ENCODE measurements at regions not wholly inside any gene's neighbourhood (a gene's known extent, or its start where the extent isn't known, plus 50 kb on each side); places are given as distances from the start of the nearest gene placed in this dataset.

GRCh38 chr3:189554868-189555557 lies 76.2 kb upstream of the TP63 start:
- intact Hi-C loops (cut with micrococcal nuclease) (no loop called here), in situ Hi-C loops (cut with MboI; ENCODE audit: low sequenced_read_pairs) (no loop called here), dilution Hi-C loops (cut with HindIII; ENCODE audit: low sequenced_read_pairs, unreplicated experiment) (no loop called here)
- ChIA-PET POLR2A (ENCODE audit: unreplicated experiment) (no interaction called here), CTCF (no interaction called here)
- H3K4me1 ChIP-seq (ENCODE audit: control insufficient read depth, insufficient read depth, low read length), result no peaks in the 10 kb centered on the region
- TF ChIP-seq MXI1 (IDR thresholded peaks at IDR 0.05; ENCODE audit: borderline replicate concordance, low read depth, low read length) (no peak), BHLHE40 (IDR thresholded peaks at IDR 0.05; ENCODE audit: low read depth, low read length) (no peak), CEBPB (IDR thresholded peaks at IDR 0.05; ENCODE audit: low read depth, low read length) (no peak), SMC3 (IDR thresholded peaks at IDR 0.05; ENCODE audit: low read depth, low read length) (no peak), NFE2L2 (IDR thresholded peaks at IDR 0.05; ENCODE audit: low read depth, low read length) (no peak), CHD1 (IDR thresholded peaks at IDR 0.05; ENCODE audit: low read depth, low read length) (no peak), MAFK (IDR thresholded peaks at IDR 0.05; ENCODE audit: low read depth, low read length) (no peak)
- TF ChIP-seq, protein P1, sequence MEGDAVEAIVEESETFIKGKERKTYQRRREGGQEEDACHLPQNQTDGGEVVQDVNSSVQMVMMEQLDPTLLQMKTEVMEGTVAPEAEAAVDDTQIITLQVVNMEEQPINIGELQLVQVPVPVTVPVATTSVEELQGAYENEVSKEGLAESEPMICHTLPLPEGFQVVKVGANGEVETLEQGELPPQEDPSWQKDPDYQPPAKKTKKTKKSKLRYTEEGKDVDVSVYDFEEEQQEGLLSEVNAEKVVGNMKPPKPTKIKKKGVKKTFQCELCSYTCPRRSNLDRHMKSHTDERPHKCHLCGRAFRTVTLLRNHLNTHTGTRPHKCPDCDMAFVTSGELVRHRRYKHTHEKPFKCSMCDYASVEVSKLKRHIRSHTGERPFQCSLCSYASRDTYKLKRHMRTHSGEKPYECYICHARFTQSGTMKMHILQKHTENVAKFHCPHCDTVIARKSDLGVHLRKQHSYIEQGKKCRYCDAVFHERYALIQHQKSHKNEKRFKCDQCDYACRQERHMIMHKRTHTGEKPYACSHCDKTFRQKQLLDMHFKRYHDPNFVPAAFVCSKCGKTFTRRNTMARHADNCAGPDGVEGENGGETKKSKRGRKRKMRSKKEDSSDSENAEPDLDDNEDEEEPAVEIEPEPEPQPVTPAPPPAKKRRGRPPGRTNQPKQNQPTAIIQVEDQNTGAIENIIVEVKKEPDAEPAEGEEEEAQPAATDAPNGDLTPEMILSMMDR (conservative IDR thresholded peaks at IDR 0.05; ENCODE audit: low read depth, low read length), result no peak
- no peak overlapping the region for H3K4me3 ChIP-seq (ENCODE audit: insufficient read depth, low read depth, low read length)
- H3K36me3 ChIP-seq (ENCODE audit: control insufficient read depth, insufficient read depth, low read length), result no peaks in the 10 kb centered on the region
- H4K91ac ChIP-seq (ENCODE audit: insufficient read depth, low read depth, low read length), result no peak overlapping the region
- no peak overlapping the region for H3K9ac ChIP-seq (ENCODE audit: low read depth, low read length)
- no peak overlapping the region for H2AFZ ChIP-seq (replicated peaks; ENCODE audit: low read length, poor library complexity)
- H3K27me3 ChIP-seq (ENCODE audit: control insufficient read depth, insufficient read depth, low read length), result no peaks in the 10 kb centered on the region
- H2AK5ac ChIP-seq (ENCODE audit: low read depth, low read length), result no peak overlapping the region
- no peak overlapping the region for H2BK120ac ChIP-seq (ENCODE audit: low read depth, low read length)
- H2BK5ac ChIP-seq (ENCODE audit: low read depth, low read length, poor library complexity, severe bottlenecking), result no peak overlapping the region
- H2BK15ac ChIP-seq (ENCODE audit: low read depth, low read length), result no peak overlapping the region
- no peaks in the 10 kb centered on the region for H4K20me1 ChIP-seq (ENCODE audit: insufficient read depth, low read length)
- H3K9me1 ChIP-seq (ENCODE audit: insufficient read depth, low read length), result no peaks in the 10 kb centered on the region
- no peak overlapping the region for H3K4ac ChIP-seq (ENCODE audit: low read depth, low read length)
- H3K18ac ChIP-seq (ENCODE audit: low read depth, low read length), result no peak overlapping the region
- no peak overlapping the region for H3K4me2 ChIP-seq (ENCODE audit: low read depth, low read length)
- no peak overlapping the region for H3K23ac ChIP-seq (ENCODE audit: low read depth, low read length)
- H3K56ac ChIP-seq (ENCODE audit: extremely low read depth, insufficient read depth, low read length), result no peak overlapping the region
- DNase-seq (no peak), ATAC-seq (ENCODE audit: low read depth) (no peak)
- no peak overlapping the region for H3K14ac ChIP-seq (replicated peaks; ENCODE audit: low read depth, low read length)
- no TSS peak for BruUV-seq (replicated peaks)
- no peaks in the 10 kb centered on the region for H3K79me1 ChIP-seq (ENCODE audit: low read depth in 1 of 2, low read length in 2 of 2)
- H2BK20ac ChIP-seq (ENCODE audit: low read depth, low read length), result no peak overlapping the region
- H4K8ac ChIP-seq (ENCODE audit: low read depth in 2 of 2, low read length in 2 of 2), result no peak overlapping the region
- peak overlapping the region; percentile 16 for H2AK9ac ChIP-seq (replicated peaks; ENCODE audit: low read depth, low read length, poor library complexity)
- no peak overlapping the region for H3K27ac ChIP-seq (ENCODE audit: insufficient read depth, low read length)
- no peak overlapping the region for H4K5ac ChIP-seq (ENCODE audit: low read depth, low read length)
- H3K9me3 ChIP-seq (ENCODE audit: control insufficient read depth, insufficient read depth, low read length), result no peaks in the 10 kb centered on the region
- 40% methylated on average over 1 of the region's 8 CpGs; no CpG with 5 or more reads in 1 of the 2 experiments for WGBS, 2 experiments (ENCODE audit: extremely low coverage in 2 of 2, insufficient read length in 1 of 2)
